Tongue (tissue), 1 donor: ENCODE measurements at regions not wholly inside any gene's neighbourhood (a gene's known extent, or its start where the extent isn't known, plus 50 kb on each side); places are given as distances from the start of the nearest gene placed in this dataset.
A peak's percentile ranks its signal among the peaks of the same experiment; 100 is the strongest.
"Not testable (repeated sequence)": the region's sequence is repeated elsewhere in the genome, so short reads cannot be mapped to it uniquely, and the experiment has no call there.

Experiments
- DNase-seq: peaks from one replicate; pipeline ENCODE4 v3.0.0-alpha.2; 2015

DNA sequence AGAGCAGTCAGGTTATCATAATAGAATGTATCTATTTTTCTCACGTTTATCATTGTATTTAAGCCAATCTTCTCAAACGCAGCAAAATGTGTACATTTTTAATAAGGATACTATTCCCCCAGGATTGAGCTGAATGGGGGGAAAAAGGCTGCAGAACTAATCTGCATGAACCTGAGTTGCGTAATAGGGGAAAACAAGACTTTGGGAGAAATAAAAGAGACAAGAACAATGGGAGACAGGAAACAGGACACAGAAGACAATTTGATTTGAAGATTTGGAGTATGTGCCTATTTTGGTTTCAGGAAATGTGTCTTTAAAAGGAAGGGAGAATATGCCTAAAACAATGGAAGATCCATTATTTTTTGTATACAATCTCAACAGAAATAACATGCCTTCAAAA is 844.5 kb downstream of the DIAPH3 start:
- no peak for DNase-seq

DNA sequence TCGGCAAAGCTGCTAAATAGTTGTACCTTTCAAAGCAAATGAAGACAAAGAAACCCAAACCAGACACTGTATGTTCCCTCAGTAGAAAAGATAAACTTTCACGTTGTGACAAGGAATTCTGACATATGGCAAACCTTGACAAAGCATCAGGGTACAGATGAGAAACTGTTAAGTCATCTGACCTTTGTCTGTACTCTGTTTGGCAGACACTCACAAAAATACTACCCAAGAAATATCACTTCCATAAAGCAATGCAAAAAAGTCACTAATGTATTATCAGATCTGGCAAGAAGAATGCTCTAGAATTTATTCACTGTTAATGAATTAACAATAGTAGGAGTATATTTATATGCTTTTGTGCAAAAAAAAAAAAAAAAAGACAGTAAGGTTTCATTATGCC is 843.7 kb downstream of the DIAPH3 start:
- DNase-seq = no peak

DNA sequence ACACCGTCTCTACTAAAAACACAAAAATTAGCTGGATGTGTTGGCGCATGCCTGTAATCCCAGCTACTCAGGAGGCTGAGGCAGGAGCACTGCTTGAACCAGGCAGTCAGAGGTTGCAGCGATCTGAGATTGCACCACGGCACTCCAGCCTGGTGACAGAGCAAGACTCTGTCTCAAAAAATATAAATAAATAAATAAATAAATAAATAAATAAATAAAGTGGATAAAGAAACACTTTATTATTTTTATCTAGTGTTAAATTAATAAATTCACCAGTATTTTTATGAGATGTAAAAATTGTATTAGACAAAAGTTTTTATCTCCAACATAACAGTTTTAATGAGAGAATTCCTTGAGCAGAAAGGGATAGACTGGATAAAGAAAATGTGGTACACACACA is 839.3 kb downstream of the DIAPH3 start:
- not testable (repeated sequence) for DNase-seq

DNA sequence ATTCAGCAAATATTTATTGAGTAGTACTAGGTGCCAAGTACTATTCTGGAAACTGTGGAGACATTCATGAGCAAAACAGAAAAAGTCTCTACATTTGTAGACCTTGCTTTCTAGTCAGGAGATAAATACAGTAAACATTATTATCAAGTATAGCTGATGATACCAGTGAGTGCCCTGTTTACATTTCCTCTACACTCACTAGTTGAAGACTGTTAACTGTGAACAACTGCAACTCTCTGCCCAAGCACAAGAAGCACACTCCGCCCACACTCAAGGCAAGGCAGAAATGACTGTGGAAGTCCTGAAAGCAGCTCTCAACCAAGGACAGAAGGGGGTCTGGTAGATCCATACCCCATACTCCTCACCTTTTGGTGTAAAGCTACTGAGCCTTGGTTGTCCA is 837.0 kb downstream of the DIAPH3 start:
- DNase-seq = no peak

DNA sequence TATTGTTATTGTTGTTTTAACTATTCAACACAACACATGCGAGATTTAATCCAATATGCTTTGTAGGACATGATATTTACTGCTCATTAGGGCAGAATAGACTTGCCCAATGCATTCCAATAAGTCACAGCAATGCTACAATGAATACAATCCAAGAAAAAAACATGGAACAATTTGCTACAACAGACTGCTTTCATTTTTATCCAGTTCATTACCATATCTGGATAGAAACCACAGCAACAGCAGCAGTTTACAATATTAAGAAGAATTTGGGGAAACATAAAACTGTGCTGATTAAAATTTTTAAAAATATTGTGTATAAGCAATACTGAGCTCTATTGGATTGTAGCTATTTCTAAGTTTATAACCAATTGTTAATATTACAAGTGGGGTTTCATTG is 833.0 kb downstream of the DIAPH3 start:
- DNase-seq = no peak

DNA sequence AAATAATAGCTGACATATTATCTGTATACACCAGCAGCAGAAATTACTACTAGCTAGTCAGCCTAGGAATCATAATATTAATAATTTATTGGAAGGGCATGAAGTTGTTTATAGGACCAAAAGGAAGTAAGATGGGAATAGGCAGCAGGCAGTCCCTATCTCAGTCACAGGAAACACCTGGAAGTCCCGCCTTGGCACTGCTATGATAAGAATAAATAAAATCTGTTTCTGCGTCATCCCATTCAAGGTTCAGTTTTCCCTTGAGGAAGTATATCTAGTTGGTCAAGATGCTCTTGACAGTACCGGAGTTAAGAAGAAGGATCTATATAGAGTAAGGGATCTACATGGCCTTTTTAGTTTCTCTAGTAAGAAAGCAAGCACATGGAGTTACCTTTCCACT is 830.8 kb downstream of the DIAPH3 start:
- DNase-seq = no peak

DNA sequence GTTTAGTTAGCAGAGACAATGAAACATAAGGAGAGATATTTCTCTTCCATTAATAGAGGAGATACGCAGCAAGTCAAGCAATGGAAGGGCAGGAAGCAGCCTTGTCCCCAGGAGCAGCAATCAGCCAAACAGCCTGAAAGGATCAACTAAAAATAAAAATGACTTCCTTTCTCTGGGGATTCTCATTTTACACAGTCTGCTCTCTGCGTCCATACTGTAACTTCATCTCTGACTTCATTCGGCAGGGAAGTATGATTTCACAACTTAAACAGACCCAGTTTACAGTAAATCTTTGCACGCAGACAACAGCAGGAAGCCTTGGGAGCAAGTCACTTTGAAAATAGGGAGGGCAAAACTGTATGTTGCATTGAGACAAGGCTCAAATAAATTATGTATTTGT is 826.7 kb downstream of the DIAPH3 start:
- DNase-seq = peak; percentile 72

DNA sequence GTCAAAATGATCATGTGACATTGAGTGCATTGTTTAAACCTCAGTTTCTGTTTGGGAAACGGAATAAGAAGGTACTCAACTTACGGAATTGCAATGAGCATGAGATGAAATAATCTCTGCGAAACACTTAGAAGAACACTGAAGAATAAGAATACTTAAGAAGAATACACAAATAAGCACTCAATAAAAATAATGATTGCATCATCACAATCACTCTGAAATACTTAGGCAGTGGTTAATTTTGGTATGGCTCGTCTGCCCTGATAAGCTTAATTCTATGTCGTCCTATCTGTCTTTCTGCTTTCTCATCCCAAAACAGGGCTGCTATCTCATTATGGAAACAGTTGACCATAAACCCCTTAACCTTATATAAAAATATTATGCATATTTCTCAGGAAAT is 823.6 kb downstream of the DIAPH3 start:
- DNase-seq = no peak

DNA sequence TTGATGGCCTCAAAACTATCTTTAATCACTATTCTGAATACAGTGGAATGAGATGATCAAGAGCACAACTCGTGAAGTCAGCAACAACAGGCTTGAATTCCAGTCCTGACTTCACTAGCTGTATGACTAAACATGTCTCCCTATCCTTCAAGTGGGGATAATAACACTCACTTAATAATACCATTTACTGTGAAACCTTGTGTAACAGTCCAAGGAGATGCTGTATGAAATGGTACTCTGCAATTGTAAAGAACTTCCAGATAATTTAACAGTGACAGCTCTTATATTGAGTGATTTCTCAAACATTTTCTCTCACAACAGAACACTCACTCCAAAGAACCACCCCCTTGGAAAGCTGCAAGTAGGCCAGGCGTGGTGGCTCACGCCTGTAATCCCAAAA is 823.1 kb downstream of the DIAPH3 start:
- no peak for DNase-seq

DNA sequence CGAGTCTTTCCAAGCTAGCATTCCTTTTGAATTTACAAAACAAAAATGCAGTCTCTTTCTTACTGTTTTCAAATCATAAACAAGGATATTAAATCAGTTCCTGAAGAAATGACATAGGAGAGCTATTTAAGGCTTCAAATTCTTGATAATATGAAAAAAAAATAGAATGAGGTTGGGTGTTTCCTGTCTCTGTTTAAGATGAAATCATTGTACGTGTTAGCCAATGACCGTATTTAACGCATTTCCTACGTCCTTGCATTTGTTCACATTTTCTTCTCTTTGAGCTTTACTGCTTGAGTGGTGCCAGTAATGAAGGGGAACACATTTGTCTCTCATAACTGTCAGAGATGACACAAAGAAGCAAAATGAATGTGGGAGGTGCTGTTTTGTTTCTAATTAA is 821.3 kb downstream of the DIAPH3 start:
- no peak for DNase-seq

DNA sequence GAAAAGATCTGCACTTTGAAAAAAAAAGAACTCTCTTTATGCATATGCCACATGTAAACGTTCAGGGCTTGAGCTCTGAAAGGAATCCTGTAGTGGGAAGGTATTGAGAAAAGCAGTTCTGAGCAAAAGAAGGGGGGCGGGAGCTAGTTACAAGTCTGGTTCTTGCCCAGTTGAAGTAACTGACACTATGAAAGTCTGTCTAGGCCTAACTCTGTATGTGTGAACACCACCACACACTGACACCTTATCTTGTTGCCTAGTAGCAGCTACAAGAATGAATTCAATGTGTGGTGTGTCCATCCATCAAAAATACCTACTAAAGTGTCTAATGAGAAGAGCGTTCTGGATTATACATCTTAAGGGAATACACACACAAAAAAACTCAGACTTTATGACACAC is 820.6 kb downstream of the DIAPH3 start:
- no peak for DNase-seq

DNA sequence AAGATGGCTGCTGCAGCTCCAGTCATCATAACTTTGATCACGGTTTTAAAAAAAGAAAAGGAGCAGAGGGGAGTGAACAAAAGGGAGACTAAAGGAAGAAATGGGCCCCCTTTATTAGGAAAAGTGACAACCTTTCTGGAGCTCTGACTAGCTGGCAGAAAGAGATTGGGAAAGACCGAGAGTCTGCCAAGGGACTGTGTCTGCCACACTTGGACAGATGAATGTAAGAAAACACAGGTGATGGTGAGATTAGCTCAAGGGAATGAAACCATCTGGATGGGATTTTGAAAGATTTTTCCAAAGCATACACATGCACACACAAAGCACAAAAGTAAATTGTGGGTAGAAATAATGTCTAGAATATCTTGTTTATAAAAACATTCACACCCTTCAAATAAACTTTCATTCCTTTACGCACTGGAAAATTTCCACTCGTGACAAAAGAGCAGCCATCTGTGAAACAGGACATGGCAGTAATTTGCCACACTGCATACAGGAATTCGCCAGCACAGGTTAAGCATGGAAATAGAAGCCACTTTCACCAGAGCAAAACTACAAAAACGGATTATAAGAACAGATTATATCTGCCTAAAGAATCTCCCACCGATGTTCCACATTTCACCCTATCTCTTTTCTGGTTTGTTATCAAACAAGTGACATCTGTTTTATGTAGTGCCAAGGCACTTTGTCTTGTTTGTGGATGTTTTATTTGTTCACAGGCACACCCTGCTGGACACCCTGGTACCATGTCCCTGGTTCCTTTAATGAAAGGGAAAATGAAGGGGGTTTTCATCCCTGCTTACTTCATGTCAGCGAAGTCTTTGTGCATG is 819.5 kb downstream of the DIAPH3 start:
- DNase-seq = no peak

DNA sequence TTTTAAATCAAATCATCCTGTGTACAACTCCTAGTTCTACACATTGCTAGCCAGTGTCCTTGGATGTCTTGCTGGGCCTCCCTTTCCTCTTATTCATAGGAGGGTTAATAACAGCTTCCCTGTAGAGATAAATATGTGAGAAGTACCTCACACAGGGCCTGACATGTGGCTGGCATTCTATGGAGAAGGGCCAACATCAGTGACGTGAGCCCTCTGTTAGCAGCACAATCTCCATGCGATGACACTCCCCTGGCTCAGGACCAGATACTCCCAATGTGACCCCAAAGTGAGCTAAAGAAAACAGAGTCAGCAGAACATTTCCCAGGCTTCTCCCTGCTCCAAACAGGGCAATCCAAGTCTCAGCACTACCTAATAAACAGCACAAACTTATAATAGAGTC is 818.4 kb downstream of the DIAPH3 start:
- peak; percentile 50 for DNase-seq

DNA sequence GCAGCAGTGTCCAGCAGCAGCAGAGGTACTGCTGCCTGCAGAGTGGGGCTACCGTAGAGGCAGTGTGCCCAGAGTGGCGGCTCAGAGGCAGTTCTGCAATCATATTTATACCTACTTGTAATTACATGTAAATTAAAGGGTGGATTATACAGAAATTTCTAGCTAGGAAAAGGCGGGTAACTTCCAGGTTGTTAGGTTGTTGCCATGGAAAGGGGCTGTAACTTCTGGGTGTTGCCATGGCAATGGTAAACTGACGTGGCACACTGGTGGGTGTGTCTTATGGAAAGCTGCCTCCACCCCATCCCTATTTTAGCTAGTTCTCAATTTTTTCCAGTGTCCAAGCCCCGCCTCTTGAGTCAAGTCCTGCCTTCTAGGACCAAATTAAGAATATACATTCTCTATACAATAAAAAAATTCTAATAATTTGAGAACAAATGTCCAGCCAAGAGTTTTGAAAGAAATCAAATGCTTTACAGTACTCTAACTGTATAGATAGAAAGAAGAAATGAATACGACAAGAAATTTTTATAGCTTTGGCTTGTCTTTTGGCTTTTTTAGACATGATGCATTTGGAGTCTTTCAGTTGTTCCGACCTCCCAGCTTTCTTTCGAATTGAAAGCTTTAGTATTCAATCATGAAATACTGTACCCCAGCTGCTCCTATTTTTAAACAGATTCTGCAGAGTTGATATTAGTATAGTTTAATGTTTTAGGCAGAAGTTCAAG is 816.6 kb downstream of the DIAPH3 start:
- DNase-seq = no peak

DNA sequence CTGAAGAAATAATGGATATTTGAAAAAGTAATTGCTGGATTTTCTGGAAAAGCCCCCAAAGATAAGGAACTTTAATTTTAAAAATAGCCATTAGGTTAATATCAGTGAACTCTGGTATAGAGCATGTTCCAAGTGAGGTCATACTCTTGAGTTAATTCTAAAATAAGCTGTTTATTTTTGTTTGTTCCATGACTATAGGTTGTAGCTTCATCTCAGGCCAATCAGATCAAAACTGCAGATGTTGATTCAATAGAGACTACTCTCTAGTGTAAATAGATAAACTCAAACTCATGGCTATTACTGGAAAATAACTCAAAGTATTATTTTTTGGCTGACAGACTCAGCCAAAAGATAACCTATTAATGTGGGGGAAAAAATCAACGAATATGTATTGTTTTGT is 815.1 kb downstream of the DIAPH3 start:
- DNase-seq = no peak

DNA sequence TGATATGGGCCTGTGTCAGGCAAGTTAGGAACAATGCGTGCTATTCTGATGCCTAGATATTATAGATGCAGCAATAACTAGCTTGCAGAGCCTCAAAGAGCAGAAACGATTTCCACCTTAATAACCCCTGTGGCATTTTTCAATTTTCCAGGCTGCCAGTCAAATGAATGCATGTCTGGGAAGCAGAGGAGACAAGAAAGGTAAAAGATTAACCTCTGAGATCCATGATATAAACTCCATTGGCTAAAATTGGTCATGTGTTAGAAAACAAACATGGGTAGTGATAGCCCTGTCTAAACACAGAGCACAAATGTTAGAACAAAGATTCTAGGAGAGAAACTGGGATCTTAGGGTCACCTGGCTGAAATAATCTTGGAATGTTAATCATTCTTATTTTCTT is 811.1 kb downstream of the DIAPH3 start:
- no peak for DNase-seq

DNA sequence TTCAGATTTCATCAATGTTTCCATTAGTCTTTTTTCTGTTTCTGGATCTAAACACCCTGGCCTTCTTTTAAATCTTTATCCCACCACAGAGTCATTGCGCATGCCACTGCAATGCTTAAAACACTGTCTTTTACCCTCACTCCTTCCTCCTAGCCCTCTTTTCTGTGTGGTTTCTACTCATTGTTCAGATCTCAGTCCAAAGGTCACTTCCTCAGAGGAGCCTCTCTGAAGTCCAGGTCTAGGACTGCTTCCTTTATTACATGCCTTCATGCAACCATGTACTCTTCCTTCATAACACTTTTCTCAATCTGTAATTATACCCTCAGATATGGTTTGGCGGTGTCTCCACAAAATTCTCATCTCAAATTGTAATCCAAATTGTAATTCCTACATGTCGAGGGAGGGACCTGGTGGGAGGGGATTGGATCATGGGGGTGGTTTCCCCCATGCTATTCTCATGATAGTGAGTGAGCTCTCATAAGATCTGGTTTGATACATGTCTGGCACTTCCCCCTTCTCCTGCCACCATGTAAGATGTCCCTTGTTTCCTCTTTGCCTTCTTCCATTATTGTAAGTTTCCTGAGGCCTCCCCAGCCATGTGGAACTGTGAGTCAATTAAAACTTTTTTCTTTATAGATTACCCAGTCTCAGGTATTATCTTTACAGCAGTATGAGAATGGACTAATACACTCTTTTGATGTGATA is 808.9 kb downstream of the DIAPH3 start:
- DNase-seq = no peak

DNA sequence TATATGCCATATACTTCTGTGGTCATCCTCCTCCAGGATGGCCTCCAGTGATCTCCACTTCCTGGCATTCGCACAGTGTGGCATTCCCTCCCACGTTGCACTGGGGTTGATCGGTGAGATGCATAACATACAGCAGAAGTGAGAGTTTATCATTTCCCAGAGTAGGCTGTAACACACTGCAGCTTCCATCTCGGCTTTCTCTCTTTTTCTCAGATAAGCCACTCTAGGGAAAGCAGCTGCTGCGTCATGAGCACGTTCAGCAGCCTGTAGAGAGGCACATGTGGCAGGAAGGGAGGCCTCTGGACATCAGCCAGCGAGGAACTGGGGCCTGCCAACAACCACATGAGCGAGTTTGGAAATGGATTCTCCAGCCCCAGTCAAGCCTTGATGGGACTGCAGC is 807.1 kb downstream of the DIAPH3 start:
- peak; percentile 92 for DNase-seq

DNA sequence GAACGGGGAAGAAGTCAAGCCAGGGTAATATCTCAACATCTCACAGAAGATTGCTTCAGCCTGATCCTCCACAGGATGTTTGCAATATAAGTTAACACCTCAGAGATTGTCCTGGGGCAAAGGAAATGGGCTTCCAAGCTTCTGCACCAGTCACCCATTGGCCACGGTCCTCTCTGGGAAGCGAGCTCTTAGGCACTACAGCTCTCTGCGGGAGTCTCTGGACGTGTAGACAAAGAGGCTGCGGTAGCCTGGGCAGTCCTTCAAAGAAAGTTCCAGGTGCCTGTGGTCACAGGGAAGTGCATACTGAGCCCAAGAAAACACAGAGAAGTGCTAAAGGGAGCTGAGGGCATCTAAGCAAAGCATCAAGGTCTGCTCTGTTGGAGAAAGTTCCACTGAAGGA is 805.7 kb downstream of the DIAPH3 start:
- no peak for DNase-seq

DNA sequence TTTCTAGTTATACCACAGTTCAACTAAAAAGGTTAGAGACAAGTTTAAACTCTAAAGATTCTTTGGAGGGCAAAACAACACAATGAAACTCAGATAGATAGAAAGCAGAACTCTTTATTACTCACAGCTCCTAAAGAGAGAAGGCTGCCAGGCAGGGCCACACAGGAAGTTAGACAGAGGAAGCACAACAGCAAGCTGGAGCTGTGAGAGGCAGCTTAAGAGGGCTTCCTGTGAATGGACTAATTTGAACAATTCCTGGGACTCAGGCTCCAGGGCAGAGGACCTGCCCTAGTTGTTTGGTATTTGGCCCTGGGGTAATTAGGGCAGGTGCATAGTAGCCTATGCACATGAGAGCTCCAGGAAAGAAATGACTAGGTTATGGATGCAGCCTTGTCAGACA is 803.6 kb downstream of the DIAPH3 start:
- DNase-seq = no peak

DNA sequence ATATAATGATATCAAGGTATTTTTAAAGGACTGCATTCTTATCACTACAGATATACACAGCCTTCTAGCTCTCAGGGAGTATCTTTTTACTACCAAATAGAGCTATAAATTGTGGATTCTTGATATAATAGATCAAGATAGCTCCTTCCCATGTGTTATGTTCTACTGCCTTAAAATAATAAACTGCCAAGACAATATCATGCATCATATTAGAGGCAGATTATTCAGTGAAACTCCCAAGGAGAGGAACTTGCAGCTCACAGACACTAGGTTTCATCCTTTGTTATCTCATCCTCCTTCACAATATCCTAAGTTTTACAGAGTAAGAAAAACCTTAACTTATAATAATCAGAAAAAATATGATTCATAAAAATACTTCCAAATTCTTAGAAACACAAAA is 802.8 kb downstream of the DIAPH3 start:
- DNase-seq = no peak

DNA sequence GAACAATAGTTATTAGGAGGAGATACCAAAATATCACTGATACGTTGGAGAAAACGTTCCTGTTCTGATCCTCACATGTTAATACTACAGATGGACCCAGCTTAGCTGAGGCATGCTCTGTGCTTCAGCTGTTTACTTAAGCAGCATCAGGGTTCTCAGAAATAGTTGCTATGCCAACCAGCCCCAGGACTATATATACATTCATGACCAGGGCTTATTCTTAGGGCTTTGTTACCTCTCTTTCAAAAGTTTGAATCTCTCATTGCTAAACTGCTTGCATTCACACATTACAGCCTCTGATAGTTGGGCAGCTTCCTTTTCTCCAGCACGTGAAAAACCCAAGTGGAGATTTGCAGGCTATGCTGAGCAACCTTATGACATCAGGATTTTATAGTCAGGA is 800.4 kb downstream of the DIAPH3 start:
- DNase-seq = no peak

DNA sequence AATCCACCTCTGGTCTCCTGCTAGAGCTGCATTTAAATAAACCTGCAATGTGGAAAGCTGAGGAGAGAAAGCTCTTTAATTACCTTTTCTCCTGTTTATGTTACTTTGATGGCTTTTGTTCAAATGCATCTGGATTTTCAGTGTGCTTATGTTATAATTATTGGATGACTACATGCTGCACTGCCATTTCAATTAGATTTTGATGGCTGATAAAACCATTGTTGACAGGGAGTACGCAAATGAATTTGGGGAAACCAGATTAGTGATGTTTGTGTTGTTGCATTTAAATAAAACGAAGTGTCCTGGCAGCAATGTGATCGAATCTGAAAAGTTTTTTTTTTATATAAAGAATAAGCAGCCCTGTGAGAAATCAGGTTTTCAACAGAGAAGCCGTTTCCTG is 799.8 kb downstream of the DIAPH3 start:
- DNase-seq = no peak
